Psoas muscle (tissue), 7 donors: ENCODE measurements at regions not wholly inside any gene's neighbourhood (a gene's known extent, or its start where the extent isn't known, plus 50 kb on each side); places are given as distances from the start of the nearest gene placed in this dataset.

Experiments
- ATAC-seq, 4 donors: fragments of 200-7000 bp; cut with Tn5 transposase; one replicate each; pipeline ENCODE4 v1.9.1; 2020; ENCODE audit warnings: moderate library complexity in 3 of 4, mild to moderate bottlenecking in 2 of 4
- DNase-seq, 2 donors: peaks; one replicate each; pipeline ENCODE4 v3.0.0-alpha.2; 2020
- H3K27ac ChIP-seq: fragments of 200-600 bp; one replicate; pipeline ENCODE4 v1.8.0; 2022
- H3K27me3 ChIP-seq, 3 donors: fragments of 200-600 bp in 1 of 3; one replicate each; pipeline versions ENCODE4 v1.6.1 to v1.8.0; 2013 to 2022; ENCODE audit warnings: low read length in 2 of 3, mild to moderate bottlenecking in 2 of 3, moderate library complexity in 1 of 3; ENCODE audit not compliant: insufficient read depth in 3 of 3
- H3K36me3 ChIP-seq, 2 donors: fragments of 200-600 bp in 1 of 2; one replicate each; pipeline versions ENCODE4 v1.6.1 to v1.8.0; 2013 to 2022; ENCODE audit warnings: low read depth in 1 of 2, mild to moderate bottlenecking in 1 of 2, moderate library complexity in 1 of 2; ENCODE audit not compliant: insufficient read depth in 1 of 2
- H3K4me1 ChIP-seq: fragments of 200-600 bp; one replicate; pipeline ENCODE4 v1.8.0; 2022
- H3K4me3 ChIP-seq: fragments of 200-600 bp; one replicate; pipeline ENCODE4 v1.8.0; 2022; ENCODE audit warnings: mild to moderate bottlenecking
- H3K9me3 ChIP-seq: fragments of 200-600 bp; one replicate; pipeline ENCODE4 v1.8.0; 2022
- CTCF ChIP-seq: fragments of 200-600 bp; IDR thresholded peaks from one replicate; pipeline ENCODE4 v1.8.0; 2022; ENCODE audit warnings: antibody characterized with exemption
- WGBS, 3 donors: extraction: QIAGEN DNeasy Blood & Tissue Kit; methylation state at CpG; one replicate each; pipeline versions ENCODE4 v1.1.6 to v1.1.7; 2013; 5-methylcytosine and 5-hydroxymethylcytosine counted together
- intact Hi-C, 2 donors: fragments of 100-400 bp; cut with DNase I; formaldehyde crosslinking; loops; one replicate each; pipeline versions ENCODE4 v1.11.0 to v1.14.2; 2022
- donor health status: healthy with polysubstance abuse.
- donor health status: DM: no; HTN: no; CAD: no; lungs with moderate emphysema.
- donor health status: Bipolar disorder and iron deficiency.
- donor health status: healthy.
- donor health status: DM: yes; HTN: yes; CAD: no.
- donor health status: DM: no; HTN: no; CAD: no.
- donor health status: DM: yes; HTN: yes; CAD: no.

GRCh38 chr4:29817961-29818360 lies 902.2 kb upstream of the PCDH7 start:
- DNase-seq (no peak), ATAC-seq (no peak)
- H3K27me3 ChIP-seq: no peaks in the 10 kb centered on the region
- intact Hi-C loops: no loop called here
- TF ChIP-seq CTCF: no peak
- 80 to 92% (median 90%) methylated on average over 4 of the region's 4 CpGs for WGBS, 3 donors
- H3K4me3 ChIP-seq: no peak overlapping the region
- H3K27ac ChIP-seq: no peak overlapping the region
- no peaks in the 10 kb centered on the region for H3K4me1 ChIP-seq
- H3K9me3 ChIP-seq: no peaks in the 10 kb centered on the region
- H3K36me3 ChIP-seq: no peaks in the 10 kb centered on the region

- DNase-seq (no peak), ATAC-seq (no peak)
- Histone ChIP-seq H3K9me3 (no peaks in the 10 kb centered on the region), H3K4me1 (no peaks in the 10 kb centered on the region), H3K36me3 (no peaks in the 10 kb centered on the region), H3K27ac (no peak overlapping the region), H3K27me3 (no peaks in the 10 kb centered on the region), H3K4me3 (no peak overlapping the region)
- intact Hi-C loops: no loop called here
- WGBS, 3 donors: 83 to 96% (median 85%) methylated on average over 2 of the region's 2 CpGs
- no peak for TF ChIP-seq CTCF
These were observed 891.1 kb upstream of the PCDH7 start for GRCh38 chr4:29829067-29829466.

GRCh38 chr4:29852537-29852936 lies 867.6 kb upstream of the PCDH7 start:
- no peak for ATAC-seq
- no peak overlapping the region for H3K27ac ChIP-seq
- intact Hi-C loops: no loop called here
- DNase-seq: no peak
- H3K4me1 ChIP-seq: no peaks in the 10 kb centered on the region
- TF ChIP-seq CTCF: no peak
- no peaks in the 10 kb centered on the region for H3K27me3 ChIP-seq
- H3K4me3 ChIP-seq: no peak overlapping the region
- no peaks in the 10 kb centered on the region for H3K36me3 ChIP-seq
- no peaks in the 10 kb centered on the region for H3K9me3 ChIP-seq

- no peak for TF ChIP-seq CTCF
- H3K27ac ChIP-seq: no peak overlapping the region
- no peak for DNase-seq
- intact Hi-C loops: no loop called here
- no peak for ATAC-seq
- 75 to 84% (median 79%) methylated on average over 2 of the region's 2 CpGs for WGBS, 3 donors
- no peak overlapping the region for H3K4me3 ChIP-seq
- no peaks in the 10 kb centered on the region for H3K27me3 ChIP-seq
- no peaks in the 10 kb centered on the region for H3K36me3 ChIP-seq
- no peaks in the 10 kb centered on the region for H3K9me3 ChIP-seq
- no peaks in the 10 kb centered on the region for H3K4me1 ChIP-seq
These were observed 866.3 kb upstream of the PCDH7 start for GRCh38 chr4:29853833-29854232.

GRCh38 chr4:29861307-29861706 lies 858.9 kb upstream of the PCDH7 start:
- 77 to 90% (median 77%) methylated on average over 1 of the region's 1 CpG for WGBS, 3 donors
- no peak for TF ChIP-seq CTCF
- intact Hi-C loops: no loop called here

More at GRCh38 chr4:29861307-29861706, 858.9 kb upstream of the PCDH7 start:
- ATAC-seq (no peak), DNase-seq (no peak)
- Histone ChIP-seq H3K27me3 (no peaks in the 10 kb centered on the region), H3K36me3 (no peaks in the 10 kb centered on the region), H3K9me3 (no peaks in the 10 kb centered on the region), H3K4me3 (no peak overlapping the region), H3K4me1 (no peaks in the 10 kb centered on the region), H3K27ac (no peak overlapping the region)
